ENCODE measurements at regions not wholly inside any gene's neighbourhood (a gene's known extent, or its start where the extent isn't known, plus 50 kb on each side); places are given as distances from the start of the nearest gene placed in this dataset.

GRCh38 chr15:35663956-35664355, 118.0 kb upstream of the DPH6 start:
- DNase-seq = no peak

- no peak for DNase-seq
Observed at GRCh38 chr15:35665896-35666536, 120.1 kb upstream of the DPH6 start.

- no peak for DNase-seq
Observed at GRCh38 chr15:35667908-35668307, 121.9 kb upstream of the DPH6 start.

- no peak for DNase-seq
Observed at GRCh38 chr15:35669021-35669420, 123.1 kb upstream of the DPH6 start.

- no peak for DNase-seq
Observed at GRCh38 chr15:35669432-35670045, 123.6 kb upstream of the DPH6 start.

- DNase-seq = no peak
Observed at GRCh38 chr15:35671197-35671596, 125.2 kb upstream of the DPH6 start.

GRCh38 chr15:35671981-35672380, 126.0 kb upstream of the DPH6 start:
- no peak for DNase-seq

- no peak for DNase-seq
Observed at GRCh38 chr15:35673093-35673684, 127.2 kb upstream of the DPH6 start.

- no peak for DNase-seq
Observed at GRCh38 chr15:35674873-35675781, 129.2 kb upstream of the DPH6 start.

- DNase-seq = no peak
Observed at GRCh38 chr15:35678774-35679173, 132.8 kb upstream of the DPH6 start.

GRCh38 chr15:35679186-35679585, 133.2 kb upstream of the DPH6 start:
- no peak for DNase-seq

- no peak for DNase-seq
Observed at GRCh38 chr15:35680951-35681350, 135.0 kb upstream of the DPH6 start.

- DNase-seq = no peak
Observed at GRCh38 chr15:35686347-35686746, 140.4 kb upstream of the DPH6 start.

GRCh38 chr15:35689266-35689665, 143.3 kb upstream of the DPH6 start:
- DNase-seq = no peak

GRCh38 chr15:35690089-35690488, 144.1 kb upstream of the DPH6 start:
- DNase-seq = no peak

- DNase-seq = no peak
Observed at GRCh38 chr15:35690698-35691116, 144.7 kb upstream of the DPH6 start.

GRCh38 chr15:35691173-35691761, 145.3 kb upstream of the DPH6 start:
- no peak for DNase-seq

GRCh38 chr15:35691891-35692867, 146.2 kb upstream of the DPH6 start:
- no peak for DNase-seq

- no peak for DNase-seq
Observed at GRCh38 chr15:35693286-35693685, 147.3 kb upstream of the DPH6 start.

- DNase-seq = no peak
Observed at GRCh38 chr15:35693886-35694285, 147.9 kb upstream of the DPH6 start.

- DNase-seq = no peak
Observed at GRCh38 chr15:35695003-35695402, 149.0 kb upstream of the DPH6 start.

- DNase-seq = no peak
Observed at GRCh38 chr15:35696767-35697231, 150.8 kb upstream of the DPH6 start.
